ENCODE measurements at regions not wholly inside any gene's neighbourhood (a gene's known extent, or its start where the extent isn't known, plus 50 kb on each side); places are given as distances from the start of the nearest gene placed in this dataset.

DNA sequence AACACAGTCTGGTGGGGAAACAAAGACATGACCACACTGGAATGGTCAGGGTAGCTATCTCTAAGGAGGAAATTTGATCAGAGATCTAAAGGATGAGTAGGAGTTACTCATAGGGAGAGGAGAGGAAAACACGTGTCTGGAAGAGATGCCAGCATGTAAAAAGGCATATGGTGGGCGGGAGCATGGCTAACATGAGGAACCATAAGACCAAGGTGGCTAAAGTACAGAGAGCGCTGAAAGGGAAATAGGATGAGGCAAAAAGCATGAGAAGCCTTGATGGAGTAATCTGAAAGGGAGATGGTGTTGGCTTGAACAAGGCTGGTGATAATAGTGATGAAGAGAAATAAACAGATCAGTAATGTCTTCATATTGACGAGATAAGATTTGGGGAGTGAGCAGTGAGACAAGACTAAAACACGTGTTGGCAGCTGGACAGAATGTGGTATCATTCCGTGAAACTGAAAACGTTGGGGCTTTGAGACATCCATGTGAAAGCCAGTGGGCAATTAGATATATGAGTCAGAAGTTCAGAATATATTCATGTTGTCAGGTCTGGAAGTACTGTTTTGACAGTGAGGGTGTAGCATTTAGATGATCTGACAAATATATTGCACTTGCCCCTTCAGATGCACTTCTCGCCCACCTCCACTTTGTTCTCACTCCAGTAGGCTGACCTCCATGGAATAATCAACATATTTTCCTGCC is 209.1 kb upstream of the KCNN2 start:
- DNase-seq (ENCODE audit: low read depth in 1 of 2, low spot score in 1 of 2): no peak
- Histone ChIP-seq H3K4me3 (replicated peaks; ENCODE audit: insufficient read depth, low read length) (no peak overlapping the region), H3K27ac (replicated peaks) (no peak overlapping the region), H3K27me3 (ENCODE audit: insufficient read depth, poor library complexity, severe bottlenecking) (no peaks in the 10 kb centered on the region)
- no peak for TF ChIP-seq POLR2AphosphoS5 (IDR thresholded peaks at IDR 0.05; ENCODE audit: low read depth)

- TF ChIP-seq POLR2AphosphoS5 (IDR thresholded peaks at IDR 0.05; ENCODE audit: low read depth): no peak
- TF ChIP-seq, protein P1, sequence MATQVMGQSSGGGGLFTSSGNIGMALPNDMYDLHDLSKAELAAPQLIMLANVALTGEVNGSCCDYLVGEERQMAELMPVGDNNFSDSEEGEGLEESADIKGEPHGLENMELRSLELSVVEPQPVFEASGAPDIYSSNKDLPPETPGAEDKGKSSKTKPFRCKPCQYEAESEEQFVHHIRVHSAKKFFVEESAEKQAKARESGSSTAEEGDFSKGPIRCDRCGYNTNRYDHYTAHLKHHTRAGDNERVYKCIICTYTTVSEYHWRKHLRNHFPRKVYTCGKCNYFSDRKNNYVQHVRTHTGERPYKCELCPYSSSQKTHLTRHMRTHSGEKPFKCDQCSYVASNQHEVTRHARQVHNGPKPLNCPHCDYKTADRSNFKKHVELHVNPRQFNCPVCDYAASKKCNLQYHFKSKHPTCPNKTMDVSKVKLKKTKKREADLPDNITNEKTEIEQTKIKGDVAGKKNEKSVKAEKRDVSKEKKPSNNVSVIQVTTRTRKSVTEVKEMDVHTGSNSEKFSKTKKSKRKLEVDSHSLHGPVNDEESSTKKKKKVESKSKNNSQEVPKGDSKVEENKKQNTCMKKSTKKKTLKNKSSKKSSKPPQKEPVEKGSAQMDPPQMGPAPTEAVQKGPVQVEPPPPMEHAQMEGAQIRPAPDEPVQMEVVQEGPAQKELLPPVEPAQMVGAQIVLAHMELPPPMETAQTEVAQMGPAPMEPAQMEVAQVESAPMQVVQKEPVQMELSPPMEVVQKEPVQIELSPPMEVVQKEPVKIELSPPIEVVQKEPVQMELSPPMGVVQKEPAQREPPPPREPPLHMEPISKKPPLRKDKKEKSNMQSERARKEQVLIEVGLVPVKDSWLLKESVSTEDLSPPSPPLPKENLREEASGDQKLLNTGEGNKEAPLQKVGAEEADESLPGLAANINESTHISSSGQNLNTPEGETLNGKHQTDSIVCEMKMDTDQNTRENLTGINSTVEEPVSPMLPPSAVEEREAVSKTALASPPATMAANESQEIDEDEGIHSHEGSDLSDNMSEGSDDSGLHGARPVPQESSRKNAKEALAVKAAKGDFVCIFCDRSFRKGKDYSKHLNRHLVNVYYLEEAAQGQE (IDR thresholded peaks at IDR 0.05; ENCODE audit: insufficient replicate concordance, low read depth): no peak
- TF ChIP-seq SPI1 (IDR thresholded peaks at IDR 0.05; ENCODE audit: borderline replicate concordance, low read depth): no peak
- no peak for TF ChIP-seq CTCF (IDR thresholded peaks at IDR 0.05; ENCODE audit: insufficient read depth, low read length)
- TF ChIP-seq GABPA (IDR thresholded peaks at IDR 0.05; ENCODE audit: low read depth): no peak
- Histone ChIP-seq H3K27ac (replicated peaks) (no peak overlapping the region), H3K4me3 (replicated peaks; ENCODE audit: insufficient read depth, low read length) (no peak overlapping the region), H3K27me3 (ENCODE audit: insufficient read depth, poor library complexity, severe bottlenecking) (no peaks in the 10 kb centered on the region)
- DNase-seq (ENCODE audit: low read depth in 1 of 2, low spot score in 1 of 2): no peak
Measured at GRCh38 chr5:114153392-114153791, 208.5 kb upstream of the KCNN2 start.

DNA sequence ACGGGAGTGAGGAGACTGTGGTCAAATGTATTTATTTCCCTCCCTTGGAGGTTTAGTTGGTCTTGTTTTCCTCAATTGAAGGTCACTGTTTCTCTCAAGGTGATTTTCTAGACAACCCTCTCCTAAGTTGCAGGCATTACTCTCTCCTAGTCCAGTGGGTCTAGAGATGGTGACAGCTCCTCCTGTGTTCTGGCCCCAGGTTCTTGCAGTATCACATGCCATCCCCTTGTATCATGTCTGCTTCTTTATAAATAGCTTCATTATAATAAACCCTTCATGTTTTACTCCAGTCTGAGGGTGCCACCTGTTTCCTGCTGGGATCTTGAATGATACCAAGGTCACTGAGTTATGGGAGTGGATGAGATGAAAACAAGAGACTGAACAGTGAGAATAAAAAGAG is 208.0 kb upstream of the KCNN2 start:
- no peaks in the 10 kb centered on the region for H3K27me3 ChIP-seq (ENCODE audit: insufficient read depth, poor library complexity, severe bottlenecking)
- no peak overlapping the region for H3K4me3 ChIP-seq (replicated peaks; ENCODE audit: insufficient read depth, low read length)
- H3K27ac ChIP-seq (replicated peaks): no peak overlapping the region
- TF ChIP-seq CTCF (IDR thresholded peaks at IDR 0.05; ENCODE audit: insufficient read depth, low read length): no peak
- TF ChIP-seq POLR2AphosphoS5 (IDR thresholded peaks at IDR 0.05; ENCODE audit: low read depth): no peak
- TF ChIP-seq, protein P1 (IDR thresholded peaks at IDR 0.05; ENCODE audit: insufficient replicate concordance, low read depth): no peak
- no peak for DNase-seq (ENCODE audit: low read depth in 1 of 2, low spot score in 1 of 2)

- no peak for TF ChIP-seq GABPA (IDR thresholded peaks at IDR 0.05; ENCODE audit: low read depth)
- no peak for TF ChIP-seq CTCF (IDR thresholded peaks at IDR 0.05; ENCODE audit: insufficient read depth, low read length)
- TF ChIP-seq POLR2AphosphoS5 (IDR thresholded peaks at IDR 0.05; ENCODE audit: low read depth): no peak
- TF ChIP-seq SPI1 (IDR thresholded peaks at IDR 0.05; ENCODE audit: borderline replicate concordance, low read depth): no peak
- TF ChIP-seq, protein P1 (IDR thresholded peaks at IDR 0.05; ENCODE audit: insufficient replicate concordance, low read depth): no peak
- no peak overlapping the region for H3K4me3 ChIP-seq (replicated peaks; ENCODE audit: insufficient read depth, low read length)
- no peak overlapping the region for H3K27ac ChIP-seq (replicated peaks)
- DNase-seq (ENCODE audit: low read depth in 1 of 2, low spot score in 1 of 2): no peak
- no peaks in the 10 kb centered on the region for H3K27me3 ChIP-seq (ENCODE audit: insufficient read depth, poor library complexity, severe bottlenecking)
Measured at GRCh38 chr5:114166081-114166480, 195.8 kb upstream of the KCNN2 start.

Data from HL-60 (cell line).